Activated T-cell treated with anti-CD3 and anti-CD28 coated beads, Interleukin-2, amount 50 U/mL, for 24 hours (primary cell): ENCODE measurements at regions not wholly inside any gene's neighbourhood (a gene's known extent, or its start where the extent isn't known, plus 50 kb on each side); places are given as distances from the start of the nearest gene placed in this dataset.

Experiments
- DNase-seq: peaks from one replicate; pipeline ENCODE4 v3.0.0-alpha.2; 2020
- H3K27ac Mint-ChIP-seq: 2 replicates; pipeline ENCODE4 v1.8.0; 2020; ENCODE audit warnings: mild to moderate bottlenecking, mixed read lengths
- H3K27me3 Mint-ChIP-seq: 2 replicates; pipeline ENCODE4 v1.8.0; 2020; ENCODE audit warnings: mixed read lengths
- H3K36me3 Mint-ChIP-seq: 2 replicates; pipeline ENCODE4 v1.8.0; 2020; ENCODE audit warnings: low read depth, mixed read lengths
- H3K4me1 Mint-ChIP-seq: 2 replicates; pipeline ENCODE4 v1.8.0; 2020; ENCODE audit warnings: low read depth, mixed read lengths
- H3K4me3 Mint-ChIP-seq: 2 replicates; pipeline ENCODE4 v1.8.0; 2020; ENCODE audit warnings: mild to moderate bottlenecking, moderate library complexity, mixed read lengths
- H3K9me3 Mint-ChIP-seq: 2 replicates; pipeline ENCODE4 v1.8.0; 2020; ENCODE audit warnings: mixed read lengths

DNA sequence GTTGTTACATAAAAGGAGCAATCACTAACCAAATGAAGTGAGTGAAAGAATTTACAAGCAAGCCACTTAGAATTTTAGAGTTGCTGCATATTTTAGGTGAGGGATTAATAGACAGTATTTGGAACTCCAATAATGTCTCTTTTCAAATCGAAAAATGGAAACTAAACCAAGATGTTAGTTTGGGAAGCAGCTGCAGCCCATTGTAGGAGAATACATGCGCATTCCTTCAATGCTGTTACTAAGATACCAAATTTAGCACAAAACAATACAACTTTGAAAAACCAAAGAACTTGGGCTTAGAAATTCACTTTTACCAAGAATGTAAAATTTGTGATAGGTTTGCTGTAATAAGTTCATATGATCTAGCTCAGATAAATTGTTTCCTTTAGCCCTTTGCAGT, 411.8 kb upstream of the CDH6 start:
- H3K4me1 Mint-ChIP-seq = no peaks in the 10 kb centered on the region
- peaks cover 7% of the 10 kb centered on the region for H3K9me3 Mint-ChIP-seq
- no peaks in the 10 kb centered on the region for H3K27me3 Mint-ChIP-seq
- no peaks in the 10 kb centered on the region for H3K36me3 Mint-ChIP-seq
- no peak for DNase-seq
- H3K4me3 Mint-ChIP-seq = no peak overlapping the region
- no peak overlapping the region for H3K27ac Mint-ChIP-seq

DNA sequence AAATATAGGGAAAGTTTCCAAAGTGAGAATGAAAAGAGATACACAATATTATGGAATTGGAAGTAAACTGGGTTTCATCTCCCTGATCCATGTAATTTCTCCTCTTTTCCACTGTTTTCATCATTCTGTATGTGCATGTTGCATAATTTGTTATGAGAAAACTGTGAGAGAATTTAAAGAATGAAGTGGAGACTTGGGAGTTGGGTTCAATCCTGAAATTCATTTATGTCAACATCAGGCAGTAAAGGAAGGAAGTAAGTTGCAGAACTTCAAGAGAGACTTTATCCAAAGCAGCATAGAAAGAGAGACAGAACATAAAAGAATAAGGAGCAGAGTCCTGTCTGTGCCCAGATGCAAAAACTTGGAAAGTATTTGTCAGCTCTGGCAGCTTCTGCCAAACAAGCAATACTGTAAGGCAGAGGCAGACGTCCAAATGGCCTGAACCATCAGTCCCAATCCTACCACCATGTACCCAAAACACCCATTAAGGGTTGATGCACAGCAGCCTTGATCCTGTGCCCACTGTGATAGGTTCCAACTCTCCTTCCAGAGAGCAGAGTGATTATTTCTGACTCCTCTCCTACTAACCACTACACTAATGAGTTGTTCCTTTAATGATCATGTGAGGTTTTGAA, 425.3 kb upstream of the CDH6 start:
- no peak overlapping the region for H3K4me3 Mint-ChIP-seq
- H3K36me3 Mint-ChIP-seq = no peaks in the 10 kb centered on the region
- H3K27me3 Mint-ChIP-seq = no peaks in the 10 kb centered on the region
- H3K27ac Mint-ChIP-seq = no peak overlapping the region
- no peak for DNase-seq
- H3K9me3 Mint-ChIP-seq = peaks cover 8% of the 10 kb centered on the region
- H3K4me1 Mint-ChIP-seq = no peaks in the 10 kb centered on the region

DNA sequence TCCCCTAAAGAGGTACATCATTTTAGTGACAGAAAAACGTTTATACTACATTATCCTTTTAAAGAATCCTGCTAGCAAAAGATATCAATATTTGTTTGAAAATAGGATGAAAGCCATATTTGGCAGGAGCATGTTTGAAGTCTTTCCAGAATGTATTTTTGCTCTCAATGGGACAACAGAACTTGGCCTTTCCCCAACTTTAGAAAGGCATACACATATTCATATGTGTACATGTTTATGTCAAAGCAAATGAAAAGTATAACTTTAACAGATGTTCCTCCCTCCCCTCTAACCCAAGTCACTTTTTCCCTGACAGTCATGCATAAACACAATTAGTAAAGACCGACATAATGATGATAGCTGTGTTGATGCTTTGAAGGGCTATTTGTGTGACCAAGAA, 427.8 kb upstream of the CDH6 start:
- H3K4me3 Mint-ChIP-seq = no peak overlapping the region
- H3K36me3 Mint-ChIP-seq = no peaks in the 10 kb centered on the region
- DNase-seq = no peak
- no peaks in the 10 kb centered on the region for H3K4me1 Mint-ChIP-seq
- H3K27me3 Mint-ChIP-seq = no peaks in the 10 kb centered on the region
- H3K9me3 Mint-ChIP-seq = peaks cover 11% of the 10 kb centered on the region
- H3K27ac Mint-ChIP-seq = no peak overlapping the region

DNA sequence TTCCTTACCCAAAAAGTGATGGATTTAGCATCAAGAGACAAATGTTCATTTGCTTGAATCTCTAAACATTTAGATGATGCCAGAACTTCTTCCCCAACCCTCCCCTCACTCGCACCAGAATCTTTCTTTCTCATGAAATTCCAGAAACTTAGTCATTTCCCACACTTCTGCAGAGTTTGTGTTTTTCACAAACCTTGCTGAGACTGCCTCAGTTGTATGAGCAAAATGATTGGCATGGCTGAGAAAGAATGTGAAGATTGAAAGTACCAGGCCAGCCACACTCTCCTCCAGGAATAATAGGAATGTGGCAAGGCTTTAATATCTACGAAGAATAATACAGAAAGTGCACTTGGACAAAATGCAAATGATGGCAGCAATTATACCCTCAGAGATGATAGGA, 428.3 kb upstream of the CDH6 start:
- no peak for DNase-seq
- Mint-ChIP-seq H3K9me3 (peaks cover 11% of the 10 kb centered on the region), H3K27ac (no peak overlapping the region), H3K4me1 (no peaks in the 10 kb centered on the region), H3K36me3 (no peaks in the 10 kb centered on the region), H3K4me3 (no peak overlapping the region), H3K27me3 (no peaks in the 10 kb centered on the region)

DNA sequence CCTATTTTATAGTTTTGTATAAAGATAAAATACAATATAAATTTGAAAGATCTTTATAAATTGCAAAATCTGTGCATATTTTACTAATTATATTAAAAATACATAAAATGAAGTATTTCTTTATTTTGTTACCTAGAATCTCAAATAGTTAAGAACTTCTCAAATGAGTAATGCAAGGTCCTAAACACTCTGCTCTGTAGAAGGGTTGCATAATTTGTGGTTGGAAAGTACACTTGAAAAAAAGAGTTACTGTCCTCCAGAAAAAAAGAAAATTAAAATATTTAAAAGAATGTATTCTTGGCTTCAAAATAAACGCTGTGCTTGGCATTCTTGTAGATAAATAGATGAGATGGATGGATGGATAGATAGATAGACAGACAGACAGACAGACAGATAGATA, 428.8 kb upstream of the CDH6 start:
- Mint-ChIP-seq H3K4me3 (no peak overlapping the region), H3K27me3 (no peaks in the 10 kb centered on the region), H3K9me3 (peaks cover 11% of the 10 kb centered on the region), H3K4me1 (no peaks in the 10 kb centered on the region), H3K27ac (no peak overlapping the region), H3K36me3 (no peaks in the 10 kb centered on the region)
- no peak for DNase-seq

DNA sequence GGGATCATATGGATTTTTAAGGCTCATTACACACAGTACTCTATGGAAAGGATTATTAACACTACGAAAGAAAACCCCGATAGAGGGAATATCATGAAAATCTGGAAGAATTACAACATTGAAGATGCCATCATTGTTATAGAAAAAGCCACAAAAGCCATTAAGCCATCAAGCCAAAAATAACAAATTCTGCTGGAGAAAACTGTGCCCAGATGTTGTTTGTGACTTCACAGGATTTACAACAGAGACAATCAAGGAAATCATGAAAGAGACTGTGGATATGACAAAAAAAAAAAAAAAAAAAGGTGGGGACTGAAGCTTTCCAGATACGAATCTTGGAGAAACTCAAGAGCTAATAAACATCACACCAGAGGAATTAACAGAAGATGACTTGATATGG, 433.8 kb upstream of the CDH6 start:
- no peaks in the 10 kb centered on the region for H3K36me3 Mint-ChIP-seq
- DNase-seq = no peak
- H3K4me1 Mint-ChIP-seq = no peaks in the 10 kb centered on the region
- H3K27me3 Mint-ChIP-seq = no peaks in the 10 kb centered on the region
- no peak overlapping the region for H3K27ac Mint-ChIP-seq
- no peak overlapping the region for H3K4me3 Mint-ChIP-seq
- peaks cover 8% of the 10 kb centered on the region for H3K9me3 Mint-ChIP-seq

DNA sequence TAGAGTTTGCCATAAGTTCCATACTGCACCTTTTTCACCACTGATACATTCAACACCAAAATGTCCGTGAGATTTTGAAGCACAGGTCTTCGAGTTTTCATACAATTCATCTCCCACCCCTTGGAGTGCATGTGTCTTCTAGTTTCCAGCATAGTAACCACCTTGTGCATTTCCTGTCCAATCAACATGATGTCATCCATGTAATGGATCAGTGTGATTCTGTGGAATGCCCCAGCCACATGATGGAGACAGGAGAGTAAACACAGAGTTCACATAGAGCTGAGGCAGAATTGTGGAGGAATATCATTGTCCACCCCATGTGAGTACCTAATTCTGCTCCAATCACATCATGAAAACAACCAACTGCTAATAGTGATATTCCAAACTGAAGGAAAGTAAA, 441.5 kb upstream of the CDH6 start:
- H3K27me3 Mint-ChIP-seq = no peaks in the 10 kb centered on the region
- H3K4me1 Mint-ChIP-seq = no peaks in the 10 kb centered on the region
- H3K36me3 Mint-ChIP-seq = no peaks in the 10 kb centered on the region
- H3K9me3 Mint-ChIP-seq = peaks cover 22% of the 10 kb centered on the region
- no peak for DNase-seq
- no peak overlapping the region for H3K27ac Mint-ChIP-seq
- H3K4me3 Mint-ChIP-seq = no peak overlapping the region

DNA sequence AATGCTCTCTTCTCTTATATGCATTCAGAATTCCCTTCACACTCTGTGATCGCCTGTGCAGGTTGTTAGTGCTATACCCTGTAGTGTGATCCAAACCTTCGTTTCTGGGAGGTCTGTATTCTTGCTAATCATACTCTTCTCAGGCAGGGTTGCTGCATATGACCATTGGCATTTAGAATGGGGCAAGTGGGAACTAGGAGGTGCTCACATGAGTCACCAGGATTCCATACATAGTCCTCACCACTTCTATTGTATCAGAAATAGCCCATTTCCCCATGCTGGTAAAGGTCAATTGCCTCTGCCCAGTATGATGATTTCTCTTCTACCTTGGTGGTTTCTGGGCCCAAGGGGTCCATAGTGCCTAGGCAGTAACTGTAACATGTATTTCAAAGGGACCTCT, 443.5 kb upstream of the CDH6 start:
- Mint-ChIP-seq H3K4me1 (no peaks in the 10 kb centered on the region), H3K36me3 (no peaks in the 10 kb centered on the region), H3K4me3 (no peak overlapping the region), H3K27me3 (no peaks in the 10 kb centered on the region), H3K9me3 (peaks cover 25% of the 10 kb centered on the region), H3K27ac (no peak overlapping the region)
- no peak for DNase-seq

DNA sequence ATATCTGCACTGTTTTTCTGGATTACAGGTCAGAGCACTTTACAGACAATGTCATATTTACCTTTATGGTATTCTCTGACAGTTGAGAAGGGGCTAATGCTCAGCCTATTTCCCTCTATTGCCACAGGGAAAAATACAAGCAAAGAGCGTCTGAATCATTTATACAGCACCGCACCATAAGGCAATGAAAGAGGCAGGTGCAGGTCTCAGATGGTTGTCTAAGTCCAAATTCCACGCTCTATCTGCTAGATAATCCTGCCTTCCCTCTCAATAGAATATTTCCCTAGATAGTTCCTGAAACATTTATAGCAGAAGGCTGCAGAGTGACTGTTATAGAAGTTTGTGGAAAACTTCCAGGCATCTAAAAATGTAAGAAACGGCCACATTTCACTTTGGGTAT, 446.1 kb upstream of the CDH6 start:
- no peaks in the 10 kb centered on the region for H3K36me3 Mint-ChIP-seq
- H3K27me3 Mint-ChIP-seq = no peaks in the 10 kb centered on the region
- peaks cover 24% of the 10 kb centered on the region for H3K9me3 Mint-ChIP-seq
- DNase-seq = no peak
- no peaks in the 10 kb centered on the region for H3K4me1 Mint-ChIP-seq
- no peak overlapping the region for H3K4me3 Mint-ChIP-seq
- H3K27ac Mint-ChIP-seq = no peak overlapping the region

DNA sequence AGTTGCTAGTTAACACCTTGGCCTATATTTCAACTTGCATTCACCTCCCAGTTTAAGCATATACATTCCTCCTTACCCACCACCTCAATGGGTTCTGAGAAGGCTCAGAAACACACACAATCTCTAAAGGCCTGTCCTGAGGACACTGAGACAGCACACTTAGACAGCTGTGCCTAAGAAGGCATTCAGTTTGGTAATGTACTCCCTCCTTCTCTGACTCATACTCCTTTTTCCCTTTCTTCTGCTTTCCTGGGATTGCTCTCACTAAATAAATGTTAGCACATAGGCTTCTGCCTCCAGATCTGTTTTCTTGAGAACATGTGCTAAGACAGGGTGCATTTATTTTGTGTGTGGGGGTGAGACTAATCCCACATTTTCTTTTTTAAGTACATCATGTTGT, 456.8 kb upstream of the CDH6 start:
- H3K9me3 Mint-ChIP-seq = peaks cover 19% of the 10 kb centered on the region
- no peaks in the 10 kb centered on the region for H3K36me3 Mint-ChIP-seq
- no peaks in the 10 kb centered on the region for H3K27me3 Mint-ChIP-seq
- no peak overlapping the region for H3K27ac Mint-ChIP-seq
- no peak for DNase-seq
- no peaks in the 10 kb centered on the region for H3K4me1 Mint-ChIP-seq
- no peak overlapping the region for H3K4me3 Mint-ChIP-seq

DNA sequence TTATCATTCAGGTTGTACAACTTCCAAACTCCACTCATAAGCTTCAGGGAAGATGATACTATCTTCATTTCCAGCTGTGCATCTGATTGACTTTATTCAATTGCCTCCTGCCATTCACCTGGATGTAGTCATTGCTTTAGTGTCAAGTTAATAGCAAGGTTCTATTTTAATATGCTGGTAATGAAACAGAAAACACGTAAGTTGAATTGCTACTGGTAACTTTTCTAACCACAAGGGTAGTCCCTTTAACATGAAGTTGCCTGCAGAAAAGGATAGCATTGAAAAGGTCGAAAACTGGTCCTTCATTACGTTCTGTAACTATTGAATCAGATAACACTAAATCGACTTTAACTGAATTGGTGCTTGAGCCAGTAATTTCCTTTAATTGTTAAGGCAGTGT, 459.4 kb upstream of the CDH6 start:
- DNase-seq = no peak
- Mint-ChIP-seq H3K4me3 (no peak overlapping the region), H3K9me3 (peaks cover 20% of the 10 kb centered on the region), H3K27ac (no peak overlapping the region), H3K4me1 (no peaks in the 10 kb centered on the region), H3K36me3 (no peaks in the 10 kb centered on the region), H3K27me3 (no peaks in the 10 kb centered on the region)

DNA sequence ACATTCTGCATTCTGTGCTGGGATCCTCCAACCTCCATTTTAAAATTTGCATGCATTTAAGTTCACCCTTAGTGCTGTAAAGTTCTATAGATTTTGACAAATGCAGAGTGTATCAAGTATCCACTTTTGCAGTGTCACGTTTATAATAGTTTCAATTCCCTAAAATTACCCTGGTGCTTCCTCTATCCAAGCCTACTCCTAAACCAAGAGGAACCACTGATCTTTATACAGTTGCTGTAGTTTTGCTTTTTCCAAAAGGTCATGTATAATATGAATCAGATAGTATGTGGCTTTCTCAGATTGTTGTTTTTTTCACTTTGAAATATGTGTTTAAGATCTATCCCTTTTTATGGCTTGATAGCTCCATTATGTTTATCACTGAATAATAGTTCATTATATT, 468.4 kb upstream of the CDH6 start:
- Mint-ChIP-seq H3K4me1 (no peaks in the 10 kb centered on the region), H3K27me3 (no peaks in the 10 kb centered on the region), H3K36me3 (no peaks in the 10 kb centered on the region), H3K4me3 (no peak overlapping the region), H3K9me3 (peaks cover 17% of the 10 kb centered on the region), H3K27ac (no peak overlapping the region)
- DNase-seq = no peak

DNA sequence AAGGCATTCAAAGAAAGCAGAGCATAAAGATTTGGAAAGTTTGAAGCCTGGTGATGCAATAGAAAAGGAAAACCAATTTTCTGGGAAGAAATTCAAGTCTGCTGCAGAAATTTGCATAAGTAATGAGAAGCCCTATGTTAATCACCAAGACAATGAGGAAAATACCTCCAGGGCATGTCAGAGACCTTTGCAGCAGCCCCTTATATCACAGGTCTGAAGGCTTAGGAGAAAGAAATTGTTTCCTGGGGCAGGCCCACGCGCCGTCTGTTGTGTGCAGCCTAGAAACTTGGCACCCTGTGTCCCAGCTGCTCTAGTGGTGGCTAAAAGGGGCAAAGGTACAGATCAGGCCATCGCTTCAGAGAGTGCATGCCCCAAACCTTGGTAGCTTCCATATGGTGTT, 495.3 kb upstream of the CDH6 start:
- Mint-ChIP-seq H3K36me3 (no peaks in the 10 kb centered on the region), H3K27me3 (no peaks in the 10 kb centered on the region), H3K9me3 (peaks cover 19% of the 10 kb centered on the region), H3K27ac (no peak overlapping the region), H3K4me3 (no peak overlapping the region), H3K4me1 (no peaks in the 10 kb centered on the region)
- no peak for DNase-seq

DNA sequence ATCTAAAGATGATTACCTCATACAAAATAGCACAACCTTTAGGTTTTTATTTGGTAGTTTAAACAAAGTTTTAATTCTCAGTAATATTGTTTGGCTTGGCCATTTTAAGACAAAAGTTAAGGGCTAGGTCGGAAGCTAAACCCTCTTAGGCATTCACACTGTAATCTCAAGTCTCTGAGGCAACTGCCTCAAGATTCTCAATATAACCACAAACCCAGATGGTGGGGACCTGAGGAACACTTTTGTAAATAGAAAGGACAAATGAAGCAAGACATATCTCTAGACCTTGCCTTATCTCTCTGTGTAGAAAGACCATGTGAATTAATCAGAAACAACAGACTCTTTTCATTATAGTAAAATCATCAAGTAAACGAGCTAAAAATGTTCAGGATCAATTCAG, 500.2 kb upstream of the CDH6 start:
- no peaks in the 10 kb centered on the region for H3K27me3 Mint-ChIP-seq
- peaks cover 11% of the 10 kb centered on the region for H3K9me3 Mint-ChIP-seq
- H3K27ac Mint-ChIP-seq = no peak overlapping the region
- no peak overlapping the region for H3K4me3 Mint-ChIP-seq
- no peaks in the 10 kb centered on the region for H3K36me3 Mint-ChIP-seq
- DNase-seq = no peak
- H3K4me1 Mint-ChIP-seq = no peaks in the 10 kb centered on the region

DNA sequence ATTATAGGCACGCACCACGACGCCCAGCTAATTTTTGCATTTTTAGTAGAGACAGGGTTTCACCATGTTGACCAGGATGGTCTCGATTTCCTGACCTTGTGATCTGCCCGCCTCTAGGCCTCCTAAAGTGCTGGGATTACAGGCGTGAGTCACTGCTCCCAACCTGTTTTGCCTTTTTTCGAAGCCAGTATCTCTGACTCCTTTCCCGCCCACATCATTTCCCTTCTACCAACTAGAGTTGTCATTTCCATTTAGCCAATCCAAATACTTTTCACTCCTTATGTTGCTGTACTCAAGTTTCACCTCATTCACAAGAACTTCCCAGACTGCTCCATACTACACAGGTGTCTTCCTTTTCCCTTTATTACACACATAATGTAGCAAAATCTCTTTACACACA, 502.6 kb upstream of the CDH6 start:
- Mint-ChIP-seq H3K4me3 (no peak overlapping the region), H3K9me3 (peaks cover 11% of the 10 kb centered on the region), H3K27me3 (no peaks in the 10 kb centered on the region), H3K36me3 (no peaks in the 10 kb centered on the region), H3K27ac (no peak overlapping the region), H3K4me1 (no peaks in the 10 kb centered on the region)
- no peak for DNase-seq

DNA sequence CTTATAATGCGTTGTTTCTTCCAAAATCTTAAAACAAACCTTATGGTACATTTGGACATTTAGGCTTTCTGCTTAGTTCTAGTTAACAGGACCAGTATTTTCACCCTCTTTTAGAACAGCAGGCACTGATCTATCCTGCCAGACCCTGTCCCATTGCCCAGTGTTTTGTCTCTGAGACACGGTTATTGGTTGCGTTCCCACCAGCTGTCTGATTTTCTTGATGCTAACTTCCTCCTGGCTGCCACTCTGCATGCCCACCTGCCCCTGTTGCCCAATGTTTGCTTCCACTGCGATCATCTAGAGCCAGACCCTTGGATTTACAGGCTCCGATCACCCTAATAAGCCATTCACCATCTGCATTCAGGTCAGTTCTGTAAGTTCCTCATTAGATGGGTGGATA, 506.0 kb upstream of the CDH6 start:
- Mint-ChIP-seq H3K4me1 (no peaks in the 10 kb centered on the region), H3K4me3 (no peak overlapping the region), H3K27ac (no peak overlapping the region), H3K36me3 (no peaks in the 10 kb centered on the region), H3K9me3 (peaks cover 8% of the 10 kb centered on the region), H3K27me3 (no peaks in the 10 kb centered on the region)
- no peak for DNase-seq
